ENCODE measurements at regions not wholly inside any gene's neighbourhood (a gene's known extent, or its start where the extent isn't known, plus 50 kb on each side); places are given as distances from the start of the nearest gene placed in this dataset.

GRCh38 chr4:124790471-124790870, 77.9 kb upstream of the ANKRD50 start:
- no peak for DNase-seq (ENCODE audit: low read depth in 2 of 2)
- H3K4me3 ChIP-seq (replicated peaks in 1 of 2; ENCODE audit: low read depth in 2 of 2, low read length in 2 of 2), result no peak overlapping the region
- TF ChIP-seq CTCF (IDR thresholded peaks at IDR 0.05; ENCODE audit: low read depth, low read length), result no peak

GRCh38 chr4:124786634-124787033, 74.1 kb upstream of the ANKRD50 start:
- TF ChIP-seq CTCF (IDR thresholded peaks at IDR 0.05; ENCODE audit: low read depth, low read length), result no peak
- DNase-seq (ENCODE audit: low read depth in 2 of 2), result no peak
- no peak overlapping the region for H3K4me3 ChIP-seq (replicated peaks in 1 of 2; ENCODE audit: low read depth in 2 of 2, low read length in 2 of 2)

DNA sequence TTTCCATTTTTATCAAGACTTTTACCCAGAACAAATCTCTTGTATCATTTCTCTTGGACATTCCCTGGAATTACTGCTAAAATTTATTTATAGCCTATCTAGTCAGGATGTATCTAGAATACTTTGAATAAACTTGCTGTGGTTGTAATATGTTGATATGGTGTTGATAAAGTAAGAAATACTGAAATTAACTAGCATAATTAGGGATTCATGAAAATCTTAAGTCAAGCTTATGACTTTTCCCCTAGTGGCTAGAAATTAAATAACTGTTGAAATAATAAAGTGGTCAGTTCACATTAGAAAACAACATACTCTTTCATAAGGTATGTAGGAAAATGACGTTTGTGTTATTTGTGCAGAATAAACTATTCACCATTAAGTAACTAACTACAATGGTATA, 73.1 kb upstream of the ANKRD50 start:
- TF ChIP-seq CTCF (IDR thresholded peaks at IDR 0.05; ENCODE audit: low read depth, low read length), result no peak
- no peak overlapping the region for H3K4me3 ChIP-seq (replicated peaks in 1 of 2; ENCODE audit: low read depth in 2 of 2, low read length in 2 of 2)
- DNase-seq (ENCODE audit: low read depth in 2 of 2), result no peak

GRCh38 chr4:124783847-124784246, 71.3 kb upstream of the ANKRD50 start:
- no peak overlapping the region for H3K4me3 ChIP-seq (replicated peaks in 1 of 2; ENCODE audit: low read depth in 2 of 2, low read length in 2 of 2)
- peak; percentile 7 to 71 for DNase-seq (ENCODE audit: low read depth in 2 of 2)
- no peak for TF ChIP-seq CTCF (IDR thresholded peaks at IDR 0.05; ENCODE audit: low read depth, low read length)

GRCh38 chr4:124777007-124777406, 64.5 kb upstream of the ANKRD50 start:
- peak in 1 of 2 donors; percentile 9 for DNase-seq (ENCODE audit: low read depth in 2 of 2)
- no peak for TF ChIP-seq CTCF (IDR thresholded peaks at IDR 0.05; ENCODE audit: low read depth, low read length)
- H3K4me3 ChIP-seq (replicated peaks in 1 of 2; ENCODE audit: low read depth in 2 of 2, low read length in 2 of 2), result no peak overlapping the region

DNA sequence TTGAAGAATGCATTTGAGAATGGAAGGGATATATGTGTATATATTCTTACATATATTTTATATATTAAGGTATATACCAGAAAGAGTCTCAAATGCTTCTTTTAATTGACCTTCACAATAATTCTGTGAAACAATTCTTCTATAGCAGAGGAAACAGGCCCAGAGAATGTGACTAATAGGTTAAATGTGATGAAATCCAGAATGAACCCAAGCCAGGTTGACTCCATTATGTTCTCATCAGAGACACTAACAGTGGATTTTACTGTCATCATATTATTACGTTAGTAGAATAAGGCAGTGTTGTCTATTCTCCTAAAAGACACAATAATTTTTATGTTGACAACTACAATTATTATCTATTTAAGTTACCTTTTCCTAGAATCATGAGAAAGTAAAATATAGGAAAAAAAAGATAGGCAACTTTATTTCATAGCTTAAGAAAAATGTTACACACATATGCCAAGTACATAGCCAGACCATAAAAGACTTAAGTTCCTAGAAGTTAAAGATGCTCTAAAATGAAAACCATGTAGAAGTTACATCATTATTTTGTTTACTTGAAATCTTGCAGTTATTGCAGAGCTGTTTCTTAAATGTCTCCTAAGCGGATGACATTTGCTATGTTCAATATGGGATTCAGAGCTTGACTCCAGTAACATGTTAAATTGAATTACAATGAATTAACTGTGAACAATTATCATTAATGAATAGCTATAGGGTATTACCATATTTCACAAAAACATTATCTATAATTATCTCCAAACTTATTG, 56.2 kb upstream of the ANKRD50 start:
- no peak for TF ChIP-seq CTCF (IDR thresholded peaks at IDR 0.05; ENCODE audit: low read depth, low read length)
- no peak overlapping the region for H3K4me3 ChIP-seq (replicated peaks in 1 of 2; ENCODE audit: low read depth in 2 of 2, low read length in 2 of 2)
- peak; percentile 25 to 53 for DNase-seq (ENCODE audit: low read depth in 2 of 2)

DNA sequence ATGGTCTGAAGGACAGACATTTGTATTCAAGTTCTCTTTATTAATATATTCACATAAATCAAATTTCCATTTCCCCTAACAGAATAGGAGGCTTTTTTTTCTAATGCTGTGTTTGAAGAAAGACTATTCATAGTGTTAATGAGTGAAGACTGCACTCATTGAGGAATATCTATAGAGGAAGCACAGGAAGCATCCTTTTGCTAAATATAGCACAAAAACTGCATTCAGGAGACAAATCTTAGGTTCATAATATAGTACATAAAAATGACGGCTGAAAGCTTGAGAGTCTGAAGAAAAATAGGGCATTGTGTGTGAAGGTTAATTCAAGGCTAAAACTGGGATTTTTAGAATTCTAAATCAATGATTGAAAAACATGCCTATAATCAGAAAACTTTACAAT, 50.4 kb upstream of the ANKRD50 start:
- no peak for DNase-seq (ENCODE audit: low read depth in 2 of 2)
- TF ChIP-seq CTCF (IDR thresholded peaks at IDR 0.05; ENCODE audit: low read depth, low read length), result no peak
- H3K4me3 ChIP-seq (replicated peaks in 1 of 2; ENCODE audit: low read depth in 2 of 2, low read length in 2 of 2), result no peak overlapping the region
